WERI-Rb-1 (cell line): ENCODE measurements at regions not wholly inside any gene's neighbourhood (a gene's known extent, or its start where the extent isn't known, plus 50 kb on each side); places are given as distances from the start of the nearest gene placed in this dataset.

Experiments
- DNase-seq: peaks from one replicate; pipeline ENCODE4 v3.0.0-alpha.2; 2020
- H3K27ac ChIP-seq: fragments of 250-450 bp; sonication (Bioruptor Pico); 2 replicates; pipeline ENCODE4 v1.5.1; 2020; ENCODE audit warnings: mild to moderate bottlenecking, moderate library complexity
- H3K27me3 ChIP-seq: fragments of 250-450 bp; sonication (Bioruptor Pico); 2 replicates; pipeline ENCODE4 v1.5.1; 2021; ENCODE audit warnings: mild to moderate bottlenecking, low read depth, moderate library complexity; ENCODE audit not compliant: insufficient read depth, severe bottlenecking
- H3K36me3 ChIP-seq: fragments of 250-450 bp; sonication (Bioruptor Pico); 2 replicates; pipeline ENCODE4 v1.5.1; 2020; ENCODE audit warnings: mild to moderate bottlenecking, moderate library complexity
- H3K4me3 ChIP-seq: 2 replicates; pipeline ENCODE4 v1.5.1; 2011; ENCODE audit warnings: low read depth, mild to moderate bottlenecking, control low read depth, low read length
- H3K9me3 ChIP-seq: fragments of 250-450 bp; sonication (Bioruptor Pico); 2 replicates; pipeline ENCODE4 v1.5.1; 2021; ENCODE audit warnings: mild to moderate bottlenecking, moderate library complexity; ENCODE audit not compliant: severe bottlenecking
- CTCF ChIP-seq: IDR thresholded peaks from 2 replicates; pipeline ENCODE4 v1.5.1; 2011; ENCODE audit warnings: low read depth, mild to moderate bottlenecking, control low read depth, inconsistent platforms, low read length

GRCh38 chr2:150681120-150681804 lies 193.8 kb upstream of the RND3 start:
- H3K9me3 ChIP-seq = no peaks in the 10 kb centered on the region
- no peak for TF ChIP-seq CTCF
- H3K27me3 ChIP-seq = no peaks in the 10 kb centered on the region
- H3K4me3 ChIP-seq = no peak overlapping the region
- no peaks in the 10 kb centered on the region for H3K36me3 ChIP-seq
- no peak overlapping the region for H3K27ac ChIP-seq
- no peak for DNase-seq

- no peaks in the 10 kb centered on the region for H3K27me3 ChIP-seq
- TF ChIP-seq CTCF = no peak
- DNase-seq = no peak
- H3K4me3 ChIP-seq = no peak overlapping the region
- H3K9me3 ChIP-seq = no peaks in the 10 kb centered on the region
- no peaks in the 10 kb centered on the region for H3K36me3 ChIP-seq
- H3K27ac ChIP-seq = no peak overlapping the region
These were observed 192.1 kb upstream of the RND3 start for GRCh38 chr2:150679456-150680120.

GRCh38 chr2:150677551-150677950 lies 190.1 kb upstream of the RND3 start:
- H3K27me3 ChIP-seq = no peaks in the 10 kb centered on the region
- no peaks in the 10 kb centered on the region for H3K36me3 ChIP-seq
- TF ChIP-seq CTCF = no peak
- H3K9me3 ChIP-seq = no peaks in the 10 kb centered on the region
- DNase-seq = no peak
- no peak overlapping the region for H3K4me3 ChIP-seq
- H3K27ac ChIP-seq = no peak overlapping the region

- Histone ChIP-seq H3K9me3 (no peaks in the 10 kb centered on the region), H3K4me3 (no peak overlapping the region), H3K36me3 (no peaks in the 10 kb centered on the region), H3K27me3 (no peaks in the 10 kb centered on the region), H3K27ac (no peak overlapping the region)
- DNase-seq = no peak
- TF ChIP-seq CTCF = no peak
These were observed 189.4 kb upstream of the RND3 start for GRCh38 chr2:150676747-150677383.

- H3K27me3 ChIP-seq = no peaks in the 10 kb centered on the region
- DNase-seq = no peak
- H3K27ac ChIP-seq = no peak overlapping the region
- TF ChIP-seq CTCF = no peak
- H3K4me3 ChIP-seq = no peak overlapping the region
- no peaks in the 10 kb centered on the region for H3K9me3 ChIP-seq
- no peaks in the 10 kb centered on the region for H3K36me3 ChIP-seq
These were observed 188.3 kb upstream of the RND3 start for GRCh38 chr2:150675807-150676206.
